ENCODE measurements at regions not wholly inside any gene's neighbourhood (a gene's known extent, or its start where the extent isn't known, plus 50 kb on each side); places are given as distances from the start of the nearest gene placed in this dataset.
"Not testable (repeated sequence)": the region's sequence is repeated elsewhere in the genome, so short reads cannot be mapped to it uniquely, and the experiment has no call there.

- CTCF ChIA-PET: no interaction called here
These were observed 141.0 kb upstream of the AGTR1 start for GRCh38 chr3:148556664-148557063.

DNA sequence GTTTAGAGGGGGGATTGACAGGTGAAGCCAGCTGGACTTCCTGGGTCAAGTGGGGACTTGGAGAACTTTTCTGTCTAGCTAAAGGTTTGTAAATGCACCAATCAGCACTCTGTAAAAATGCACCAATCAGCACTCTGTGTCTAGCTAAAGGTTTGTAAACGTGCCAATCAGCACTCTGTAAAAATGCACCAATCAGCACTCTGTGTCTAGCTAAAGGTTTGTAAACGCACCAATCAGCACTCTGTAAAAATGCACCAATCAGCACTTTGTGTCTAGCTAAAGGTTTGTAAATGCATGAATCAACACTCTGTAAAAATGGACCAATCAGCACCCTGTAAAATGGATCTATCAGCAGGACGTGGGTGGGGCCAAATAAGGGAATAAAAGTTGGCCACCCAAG, 120.1 kb upstream of the AGTR1 start:
- H3K4me1 ChIP-seq (ENCODE audit: control insufficient read depth, insufficient read depth, low read length); intact Hi-C loops (cut with micrococcal nuclease; ENCODE audit: unreplicated experiment); H3K27ac ChIP-seq (ENCODE audit: control insufficient read depth, insufficient read depth); SMC1A ChIA-PET (ENCODE audit: uncharacterized antibody, unreplicated experiment); CTCF ChIA-PET; H4K20me1 ChIP-seq (ENCODE audit: control insufficient read depth, insufficient read depth); POLR2A ChIA-PET; H3K27me3 ChIP-seq (replicated peaks in 1 of 2; ENCODE audit: control insufficient read depth in 2 of 2, insufficient read depth in 2 of 2, low read length in 1 of 2); RAD21 ChIA-PET (ENCODE audit: unreplicated experiment); H3K79me2 ChIP-seq (ENCODE audit: control insufficient read depth, insufficient read depth, low read length); FAIRE-seq; H2AFZ ChIP-seq (ENCODE audit: control insufficient read depth, low read depth, low read length); H3K36me3 ChIP-seq (ENCODE audit: control insufficient read depth in 2 of 2, insufficient read depth in 2 of 2, low read length in 1 of 2); DNase-seq (ENCODE audit: low read depth, low spot score); H3K4me2 ChIP-seq (ENCODE audit: control insufficient read depth, insufficient read depth); ATAC-seq; BruUV-seq (replicated peaks); H3K9ac ChIP-seq (ENCODE audit: control insufficient read depth, insufficient read depth, low read length); H3K9me3 ChIP-seq (replicated peaks; ENCODE audit: control insufficient read depth, insufficient read depth, low read length); in situ Hi-C loops (cut with MboI); H3K4me3 ChIP-seq: not testable (repeated sequence)
- WGBS (ENCODE audit: insufficient coverage, insufficient replicate concordance, low lambda C conversion rate, missing lambda C conversion rate): 2% methylated on average over 3 of the region's 3 CpGs

More at GRCh38 chr3:148556664-148557063, 141.0 kb upstream of the AGTR1 start:
- no peak overlapping the region for H3K27ac ChIP-seq (ENCODE audit: control insufficient read depth, insufficient read depth)
- intact Hi-C loops (cut with micrococcal nuclease; ENCODE audit: unreplicated experiment): no loop called here
- no peaks in the 10 kb centered on the region for H3K27me3 ChIP-seq (replicated peaks in 1 of 2; ENCODE audit: control insufficient read depth in 2 of 2, insufficient read depth in 2 of 2, low read length in 1 of 2)
- in situ Hi-C loops (cut with MboI): no loop called here
- H3K36me3 ChIP-seq (ENCODE audit: control insufficient read depth in 2 of 2, insufficient read depth in 2 of 2, low read length in 1 of 2): no peaks in the 10 kb centered on the region
- no peak for DNase-seq (ENCODE audit: low read depth, low spot score)
- H3K9ac ChIP-seq (ENCODE audit: control insufficient read depth, insufficient read depth, low read length): no peak overlapping the region
- no peak for ATAC-seq
- no peak overlapping the region for H3K4me3 ChIP-seq
- no peaks in the 10 kb centered on the region for H4K20me1 ChIP-seq (ENCODE audit: control insufficient read depth, insufficient read depth)
- POLR2A ChIA-PET: no interaction called here
- WGBS (ENCODE audit: insufficient coverage, insufficient replicate concordance, low lambda C conversion rate, missing lambda C conversion rate): 39% methylated on average over 1 of the region's 1 CpG
- no peak for FAIRE-seq
- RAD21 ChIA-PET (ENCODE audit: unreplicated experiment): no interaction called here
- no peaks in the 10 kb centered on the region for H3K79me2 ChIP-seq (ENCODE audit: control insufficient read depth, insufficient read depth, low read length)
- no peaks in the 10 kb centered on the region for H3K9me3 ChIP-seq (replicated peaks; ENCODE audit: control insufficient read depth, insufficient read depth, low read length)
- BruUV-seq (replicated peaks): no TSS peak
- H3K4me2 ChIP-seq (ENCODE audit: control insufficient read depth, insufficient read depth): no peak overlapping the region
- H2AFZ ChIP-seq (ENCODE audit: control insufficient read depth, low read depth, low read length): no peak overlapping the region
- SMC1A ChIA-PET (ENCODE audit: uncharacterized antibody, unreplicated experiment): no interaction called here
- TF ChIP-seq E2F8 (IDR thresholded peaks at IDR 0.05; ENCODE audit: low read depth, partially characterized antibody): no peak
- TF ChIP-seq, protein P1, sequence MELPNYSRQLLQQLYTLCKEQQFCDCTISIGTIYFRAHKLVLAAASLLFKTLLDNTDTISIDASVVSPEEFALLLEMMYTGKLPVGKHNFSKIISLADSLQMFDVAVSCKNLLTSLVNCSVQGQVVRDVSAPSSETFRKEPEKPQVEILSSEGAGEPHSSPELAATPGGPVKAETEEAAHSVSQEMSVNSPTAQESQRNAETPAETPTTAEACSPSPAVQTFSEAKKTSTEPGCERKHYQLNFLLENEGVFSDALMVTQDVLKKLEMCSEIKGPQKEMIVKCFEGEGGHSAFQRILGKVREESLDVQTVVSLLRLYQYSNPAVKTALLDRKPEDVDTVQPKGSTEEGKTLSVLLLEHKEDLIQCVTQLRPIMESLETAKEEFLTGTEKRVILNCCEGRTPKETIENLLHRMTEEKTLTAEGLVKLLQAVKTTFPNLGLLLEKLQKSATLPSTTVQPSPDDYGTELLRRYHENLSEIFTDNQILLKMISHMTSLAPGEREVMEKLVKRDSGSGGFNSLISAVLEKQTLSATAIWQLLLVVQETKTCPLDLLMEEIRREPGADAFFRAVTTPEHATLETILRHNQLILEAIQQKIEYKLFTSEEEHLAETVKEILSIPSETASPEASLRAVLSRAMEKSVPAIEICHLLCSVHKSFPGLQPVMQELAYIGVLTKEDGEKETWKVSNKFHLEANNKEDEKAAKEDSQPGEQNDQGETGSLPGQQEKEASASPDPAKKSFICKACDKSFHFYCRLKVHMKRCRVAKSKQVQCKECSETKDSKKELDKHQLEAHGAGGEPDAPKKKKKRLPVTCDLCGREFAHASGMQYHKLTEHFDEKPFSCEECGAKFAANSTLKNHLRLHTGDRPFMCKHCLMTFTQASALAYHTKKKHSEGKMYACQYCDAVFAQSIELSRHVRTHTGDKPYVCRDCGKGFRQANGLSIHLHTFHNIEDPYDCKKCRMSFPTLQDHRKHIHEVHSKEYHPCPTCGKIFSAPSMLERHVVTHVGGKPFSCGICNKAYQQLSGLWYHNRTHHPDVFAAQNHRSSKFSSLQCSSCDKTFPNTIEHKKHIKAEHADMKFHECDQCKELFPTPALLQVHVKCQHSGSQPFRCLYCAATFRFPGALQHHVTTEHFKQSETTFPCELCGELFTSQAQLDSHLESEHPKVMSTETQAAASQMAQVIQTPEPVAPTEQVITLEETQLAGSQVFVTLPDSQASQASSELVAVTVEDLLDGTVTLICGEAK (IDR thresholded peaks at IDR 0.05; ENCODE audit: borderline replicate concordance): peak; percentile 22; the same call in 1 of the 2 replicates
- no peak for TF ChIP-seq ESRRA (IDR thresholded peaks at IDR 0.05; ENCODE audit: low read length)
- no peaks in the 10 kb centered on the region for H3K4me1 ChIP-seq (ENCODE audit: control insufficient read depth, insufficient read depth, low read length)
